ENCODE measurements at regions not wholly inside any gene's neighbourhood (a gene's known extent, or its start where the extent isn't known, plus 50 kb on each side); places are given as distances from the start of the nearest gene placed in this dataset.

DNA sequence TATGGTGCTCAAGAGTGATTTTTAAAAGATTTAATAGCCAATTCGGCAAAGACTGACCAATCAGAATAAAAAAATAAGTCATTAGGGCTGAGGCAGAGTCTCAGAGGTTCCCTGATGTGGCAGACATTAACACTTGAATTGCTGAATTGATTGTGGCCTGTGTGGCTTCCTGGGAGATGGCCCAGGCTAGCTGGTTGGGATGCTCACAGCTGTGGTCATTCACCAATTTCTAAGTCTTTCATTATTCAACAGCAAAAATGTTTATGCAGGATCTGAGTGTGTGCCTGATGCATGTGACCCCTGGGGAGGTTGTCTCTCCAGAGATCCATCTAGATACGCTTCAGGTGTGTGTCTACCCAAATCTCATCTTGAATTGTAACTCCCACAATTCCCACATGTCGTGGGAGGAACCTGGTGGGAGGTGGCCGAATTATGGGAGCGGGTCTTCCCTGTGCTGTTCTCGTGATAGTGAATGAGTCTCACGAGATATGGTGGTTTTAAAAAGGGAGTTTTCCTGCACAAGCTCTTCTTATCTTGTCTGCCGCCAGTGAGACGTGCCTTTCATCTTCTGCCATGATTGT lies 632.6 kb upstream of the SEMA6A start:
- H3K36me3 ChIP-seq (ENCODE audit: control insufficient read depth in 4 of 4, insufficient read depth in 4 of 4, low read length in 4 of 4), result no peaks in the 10 kb centered on the region
- H3K4me1 ChIP-seq (ENCODE audit: control insufficient read depth in 5 of 5, insufficient read depth in 5 of 5, low read length in 5 of 5), result no peaks in the 10 kb centered on the region
- no peak for ATAC-seq (ENCODE audit: insufficient read depth, low FRiP score)
- no peak overlapping the region for H3K9ac ChIP-seq (ENCODE audit: insufficient read depth in 1 of 2, low read length in 2 of 2)
- H3K27me3 ChIP-seq (ENCODE audit: control insufficient read depth in 3 of 3, insufficient read depth in 3 of 3, low read length in 2 of 3), result no peaks in the 10 kb centered on the region
- H3K27ac ChIP-seq (ENCODE audit: low read depth in 1 of 2, low read length in 1 of 2), result no peak overlapping the region
- H3K4me3 ChIP-seq, result no peak overlapping the region
- no peaks in the 10 kb centered on the region for H3K9me3 ChIP-seq (ENCODE audit: control insufficient read depth in 4 of 4, insufficient read depth in 3 of 4, low read length in 3 of 4)
- no peak for DNase-seq
- TF ChIP-seq, protein P1, sequence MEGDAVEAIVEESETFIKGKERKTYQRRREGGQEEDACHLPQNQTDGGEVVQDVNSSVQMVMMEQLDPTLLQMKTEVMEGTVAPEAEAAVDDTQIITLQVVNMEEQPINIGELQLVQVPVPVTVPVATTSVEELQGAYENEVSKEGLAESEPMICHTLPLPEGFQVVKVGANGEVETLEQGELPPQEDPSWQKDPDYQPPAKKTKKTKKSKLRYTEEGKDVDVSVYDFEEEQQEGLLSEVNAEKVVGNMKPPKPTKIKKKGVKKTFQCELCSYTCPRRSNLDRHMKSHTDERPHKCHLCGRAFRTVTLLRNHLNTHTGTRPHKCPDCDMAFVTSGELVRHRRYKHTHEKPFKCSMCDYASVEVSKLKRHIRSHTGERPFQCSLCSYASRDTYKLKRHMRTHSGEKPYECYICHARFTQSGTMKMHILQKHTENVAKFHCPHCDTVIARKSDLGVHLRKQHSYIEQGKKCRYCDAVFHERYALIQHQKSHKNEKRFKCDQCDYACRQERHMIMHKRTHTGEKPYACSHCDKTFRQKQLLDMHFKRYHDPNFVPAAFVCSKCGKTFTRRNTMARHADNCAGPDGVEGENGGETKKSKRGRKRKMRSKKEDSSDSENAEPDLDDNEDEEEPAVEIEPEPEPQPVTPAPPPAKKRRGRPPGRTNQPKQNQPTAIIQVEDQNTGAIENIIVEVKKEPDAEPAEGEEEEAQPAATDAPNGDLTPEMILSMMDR (IDR thresholded peaks at IDR 0.05; ENCODE audit: control extremely low read depth, extremely low read depth), result no peak
- WGBS, 2 donors, result 91% methylated on average over 9 of the region's 9 CpGs

DNA sequence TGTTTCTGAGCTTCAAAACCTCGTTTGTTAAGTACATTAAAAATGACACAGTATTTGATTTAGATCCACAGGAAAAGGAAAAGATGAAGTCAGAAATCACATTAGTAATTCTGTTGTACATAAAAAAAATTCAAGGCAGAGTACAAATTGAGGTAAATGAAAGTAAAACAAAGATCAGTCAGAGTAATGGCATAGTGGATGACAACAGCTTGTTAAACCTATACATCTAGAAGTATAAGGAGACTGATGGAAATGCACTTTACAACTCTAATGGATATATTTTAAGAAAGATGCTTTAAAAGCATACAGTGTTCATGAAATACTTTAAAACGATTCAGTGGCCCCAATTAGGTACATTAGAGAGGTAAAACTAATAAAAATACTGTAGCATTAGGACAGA lies 631.3 kb upstream of the SEMA6A start:
- ATAC-seq (ENCODE audit: insufficient read depth, low FRiP score), result no peak
- WGBS, 2 donors, result 53 to 60% methylated on average over 2 of the region's 2 CpGs

DNA sequence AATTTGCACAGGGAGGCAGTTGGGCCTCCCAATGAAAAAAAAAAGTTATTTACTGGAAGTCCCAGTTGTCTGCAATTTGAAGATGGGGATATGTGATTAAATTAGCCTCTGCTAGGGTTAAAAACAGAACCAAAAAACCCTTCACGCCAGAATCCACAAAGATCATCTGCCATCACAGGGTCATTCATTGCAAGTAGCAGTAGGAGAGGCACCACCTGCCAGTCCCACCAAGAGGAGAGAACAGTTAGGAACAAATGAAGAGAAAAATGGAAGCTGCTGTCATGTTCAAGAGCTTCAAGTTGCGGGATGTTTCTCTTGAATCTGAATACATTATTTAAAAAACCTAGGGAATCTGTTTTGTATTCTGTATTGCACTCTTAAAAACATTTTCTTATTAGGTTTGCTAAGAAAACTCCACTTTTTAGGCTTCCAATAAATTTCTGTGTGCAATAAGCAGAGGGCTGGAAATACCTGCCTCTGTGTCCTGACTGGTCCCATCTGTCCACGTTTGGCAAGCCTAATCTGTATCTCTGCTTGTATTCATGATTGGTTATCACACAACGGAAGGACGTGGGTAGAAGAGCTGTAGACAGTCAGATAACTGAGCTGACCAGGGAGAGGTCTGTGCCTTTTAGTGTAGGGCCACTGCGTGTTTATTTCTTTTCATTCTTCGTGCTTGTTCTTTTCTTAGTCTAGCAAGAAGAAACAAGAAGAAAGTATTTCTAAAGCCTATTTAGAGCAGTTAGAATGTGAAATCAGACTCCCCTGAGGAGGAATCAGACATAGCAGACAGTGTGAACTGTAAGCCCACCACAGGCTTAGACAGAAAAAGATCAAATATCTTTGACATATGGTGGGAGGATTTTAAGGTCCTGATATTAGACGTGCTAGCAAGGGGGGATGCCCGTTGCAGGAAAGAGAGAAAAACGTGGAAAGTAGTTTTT lies 630.6 kb upstream of the SEMA6A start:
- Histone ChIP-seq H3K4me3 (no peak overlapping the region), H3K27ac (ENCODE audit: low read depth in 1 of 2, low read length in 1 of 2) (no peak overlapping the region), H3K9ac (ENCODE audit: insufficient read depth in 1 of 2, low read length in 2 of 2) (no peak overlapping the region), H3K27me3 (ENCODE audit: control insufficient read depth in 3 of 3, insufficient read depth in 3 of 3, low read length in 2 of 3) (no peaks in the 10 kb centered on the region), H3K9me3 (ENCODE audit: control insufficient read depth in 4 of 4, insufficient read depth in 3 of 4, low read length in 3 of 4) (no peaks in the 10 kb centered on the region), H3K4me1 (ENCODE audit: control insufficient read depth in 5 of 5, insufficient read depth in 5 of 5, low read length in 5 of 5) (peaks cover 0 to 8% (median 0%) of the 10 kb centered on the region in 5 donors), H3K36me3 (ENCODE audit: control insufficient read depth in 4 of 4, insufficient read depth in 4 of 4, low read length in 4 of 4) (no peaks in the 10 kb centered on the region)
- DNase-seq, result no peak
- WGBS, 2 donors, result 60 to 71% methylated on average over 10 of the region's 10 CpGs
- TF ChIP-seq, protein P1 (IDR thresholded peaks at IDR 0.05; ENCODE audit: control extremely low read depth, extremely low read depth), result no peak
- ATAC-seq (ENCODE audit: insufficient read depth, low FRiP score), result no peak

More for the DNA sequence above, 631.3 kb upstream of the SEMA6A start:
- H3K9ac ChIP-seq (ENCODE audit: insufficient read depth in 1 of 2, low read length in 2 of 2), result no peak overlapping the region
- peaks cover 0 to 6% (median 0%) of the 10 kb centered on the region in 5 donors for H3K4me1 ChIP-seq (ENCODE audit: control insufficient read depth in 5 of 5, insufficient read depth in 5 of 5, low read length in 5 of 5)
- no peak overlapping the region for H3K27ac ChIP-seq (ENCODE audit: low read depth in 1 of 2, low read length in 1 of 2)
- H3K27me3 ChIP-seq (ENCODE audit: control insufficient read depth in 3 of 3, insufficient read depth in 3 of 3, low read length in 2 of 3), result no peaks in the 10 kb centered on the region
- no peak overlapping the region for H3K4me3 ChIP-seq
- H3K9me3 ChIP-seq (ENCODE audit: control insufficient read depth in 4 of 4, insufficient read depth in 3 of 4, low read length in 3 of 4), result no peaks in the 10 kb centered on the region
- H3K36me3 ChIP-seq (ENCODE audit: control insufficient read depth in 4 of 4, insufficient read depth in 4 of 4, low read length in 4 of 4), result no peaks in the 10 kb centered on the region
- DNase-seq, result no peak
- TF ChIP-seq, protein P1 (IDR thresholded peaks at IDR 0.05; ENCODE audit: control extremely low read depth, extremely low read depth), result no peak
